Effector memory CD4-positive, alpha-beta T cell (primary cell): ENCODE measurements at regions not wholly inside any gene's neighbourhood (a gene's known extent, or its start where the extent isn't known, plus 50 kb on each side); places are given as distances from the start of the nearest gene placed in this dataset.

ENCODE experiments used
- DNase-seq, 3 donors: peaks; one replicate each; pipeline ENCODE4 v3.0.0-alpha.2; 2020
- H3K27ac ChIP-seq: 2 replicates; pipeline ENCODE4 v1.7.0; 2013; ENCODE audit warnings: mild to moderate bottlenecking, low read length, moderate library complexity; ENCODE audit not compliant: insufficient read depth, poor library complexity, severe bottlenecking
- H3K27me3 ChIP-seq: replicated peaks from 2 replicates; pipeline ENCODE4 v1.7.0; 2013; ENCODE audit warnings: mild to moderate bottlenecking, low read length; ENCODE audit not compliant: insufficient read depth, control insufficient read depth, poor library complexity, severe bottlenecking
- H3K36me3 ChIP-seq: 2 replicates; pipeline ENCODE4 v1.7.0; 2013; ENCODE audit warnings: mild to moderate bottlenecking, low read length, moderate library complexity; ENCODE audit not compliant: control insufficient read depth, insufficient read depth
- H3K4me1 ChIP-seq: 2 replicates; pipeline ENCODE4 v1.7.0; 2013; ENCODE audit warnings: low read length, mild to moderate bottlenecking; ENCODE audit not compliant: control insufficient read depth, insufficient read depth, poor library complexity, severe bottlenecking
- H3K4me3 ChIP-seq: 2 replicates; pipeline ENCODE4 v1.7.0; 2013; ENCODE audit warnings: low read length, low read depth, mild to moderate bottlenecking; ENCODE audit not compliant: insufficient read depth, poor library complexity, severe bottlenecking
- H3K9me3 ChIP-seq: 2 replicates; pipeline ENCODE4 v1.7.0; 2013; ENCODE audit warnings: mild to moderate bottlenecking, low read length, moderate library complexity; ENCODE audit not compliant: control insufficient read depth

GRCh38 chr4:82005158-82005557 lies 368.6 kb downstream of the HNRNPD start:
- Histone ChIP-seq H3K4me3 (no peak overlapping the region), H3K27me3 (no peaks in the 10 kb centered on the region), H3K27ac (no peak overlapping the region), H3K9me3 (peaks cover 4% of the 10 kb centered on the region), H3K36me3 (no peaks in the 10 kb centered on the region), H3K4me1 (no peaks in the 10 kb centered on the region)
- no peak for DNase-seq

- no peaks in the 10 kb centered on the region for H3K27me3 ChIP-seq
- H3K27ac ChIP-seq, result no peak overlapping the region
- H3K4me1 ChIP-seq, result no peaks in the 10 kb centered on the region
- H3K4me3 ChIP-seq, result no peak overlapping the region
- no peaks in the 10 kb centered on the region for H3K36me3 ChIP-seq
- no peak for DNase-seq
- peaks cover 4% of the 10 kb centered on the region for H3K9me3 ChIP-seq
Observed at GRCh38 chr4:81997313-81997712, 376.5 kb downstream of the HNRNPD start.

- H3K4me3 ChIP-seq, result no peak overlapping the region
- no peak overlapping the region for H3K27ac ChIP-seq
- DNase-seq, result no peak
- H3K4me1 ChIP-seq, result no peaks in the 10 kb centered on the region
- no peaks in the 10 kb centered on the region for H3K36me3 ChIP-seq
- no peaks in the 10 kb centered on the region for H3K27me3 ChIP-seq
- no peaks in the 10 kb centered on the region for H3K9me3 ChIP-seq
Observed at GRCh38 chr4:81990898-81991297, 382.9 kb downstream of the HNRNPD start.

- no peak for DNase-seq
- Histone ChIP-seq H3K36me3 (no peaks in the 10 kb centered on the region), H3K4me3 (no peak overlapping the region), H3K4me1 (no peaks in the 10 kb centered on the region), H3K27ac (no peak overlapping the region), H3K27me3 (no peaks in the 10 kb centered on the region), H3K9me3 (no peaks in the 10 kb centered on the region)
Observed at GRCh38 chr4:81990211-81990610, 383.6 kb downstream of the HNRNPD start.

- Histone ChIP-seq H3K9me3 (no peaks in the 10 kb centered on the region), H3K4me3 (no peak overlapping the region), H3K27me3 (no peaks in the 10 kb centered on the region), H3K36me3 (no peaks in the 10 kb centered on the region), H3K4me1 (no peaks in the 10 kb centered on the region), H3K27ac (no peak overlapping the region)
- no peak for DNase-seq
Observed at GRCh38 chr4:81989202-81989601, 384.6 kb downstream of the HNRNPD start.

GRCh38 chr4:81988178-81988577 lies 385.6 kb downstream of the HNRNPD start:
- H3K4me1 ChIP-seq, result no peaks in the 10 kb centered on the region
- H3K9me3 ChIP-seq, result no peaks in the 10 kb centered on the region
- DNase-seq, result no peak
- H3K4me3 ChIP-seq, result no peak overlapping the region
- H3K36me3 ChIP-seq, result no peaks in the 10 kb centered on the region
- H3K27ac ChIP-seq, result no peak overlapping the region
- H3K27me3 ChIP-seq, result no peaks in the 10 kb centered on the region

- Histone ChIP-seq H3K27me3 (no peaks in the 10 kb centered on the region), H3K36me3 (no peaks in the 10 kb centered on the region), H3K27ac (no peak overlapping the region), H3K4me3 (no peak overlapping the region), H3K9me3 (no peaks in the 10 kb centered on the region), H3K4me1 (no peaks in the 10 kb centered on the region)
- no peak for DNase-seq
Observed at GRCh38 chr4:81984746-81985145, 389.0 kb downstream of the HNRNPD start.

- no peaks in the 10 kb centered on the region for H3K36me3 ChIP-seq
- H3K4me1 ChIP-seq, result no peaks in the 10 kb centered on the region
- DNase-seq, result no peak
- H3K9me3 ChIP-seq, result no peaks in the 10 kb centered on the region
- no peaks in the 10 kb centered on the region for H3K27me3 ChIP-seq
- H3K4me3 ChIP-seq, result no peak overlapping the region
- no peak overlapping the region for H3K27ac ChIP-seq
Observed at GRCh38 chr4:81982846-81983540, 390.8 kb downstream of the HNRNPD start.

GRCh38 chr4:81981218-81981617 lies 392.6 kb downstream of the HNRNPD start:
- no peak for DNase-seq
- no peaks in the 10 kb centered on the region for H3K9me3 ChIP-seq
- H3K4me1 ChIP-seq, result no peaks in the 10 kb centered on the region
- no peaks in the 10 kb centered on the region for H3K36me3 ChIP-seq
- no peak overlapping the region for H3K4me3 ChIP-seq
- no peaks in the 10 kb centered on the region for H3K27me3 ChIP-seq
- H3K27ac ChIP-seq, result no peak overlapping the region

- Histone ChIP-seq H3K4me1 (no peaks in the 10 kb centered on the region), H3K36me3 (no peaks in the 10 kb centered on the region), H3K27ac (no peak overlapping the region), H3K4me3 (no peak overlapping the region), H3K9me3 (no peaks in the 10 kb centered on the region), H3K27me3 (no peaks in the 10 kb centered on the region)
- no peak for DNase-seq
Observed at GRCh38 chr4:81974523-81974922, 399.3 kb downstream of the HNRNPD start.
